Gastrocnemius medialis (tissue), 4 donors: ENCODE measurements at regions not wholly inside any gene's neighbourhood (a gene's known extent, or its start where the extent isn't known, plus 50 kb on each side); places are given as distances from the start of the nearest gene placed in this dataset.

Experiments
- CTCF ChIP-seq, 5 experiments: fragments of 450-650 bp in 3 of 5; fragments of 200-600 bp in 2 of 5; sonication (generic) in 2 of 5; IDR thresholded peaks in 4 of 5; conservative IDR thresholded peaks in 1 of 5; 1 replicate in 4 of 5; 2 replicates in 1 of 5; pipeline ENCODE4 v1.5.1; 2016 to 2019; ENCODE audit warnings: antibody characterized with exemption in 5 of 5, mild to moderate bottlenecking in 3 of 5, moderate library complexity in 3 of 5
- POLR2A ChIP-seq, 2 donors: fragments of 450-650 bp; IDR thresholded peaks; one replicate each; pipeline ENCODE4 v1.6.1; 2017; ENCODE audit warnings: antibody characterized with exemption in 2 of 2, mild to moderate bottlenecking in 2 of 2, moderate library complexity in 2 of 2

GRCh38 chr14:36418937-36419336 lies 98.5 kb upstream of the MBIP start:
- TF ChIP-seq CTCF (IDR thresholded peaks at IDR 0.05 in 4 of 5, conservative IDR thresholded peaks at IDR 0.05 in 1 of 5), result no peak
- TF ChIP-seq POLR2A (IDR thresholded peaks at IDR 0.05), result no peak
